BJ (cell line): ENCODE measurements at regions not wholly inside any gene's neighbourhood (a gene's known extent, or its start where the extent isn't known, plus 50 kb on each side); places are given as distances from the start of the nearest gene placed in this dataset.

Experiments
- CTCF ChIA-PET: fragments of 350-600 bp; formaldehyde crosslinking; extraction: SDS; loops from one replicate; lab custom pipeline; 2021; ENCODE audit warnings: antibody characterized with exemption, inconsistent platforms; lab: Yijun Ruan, JAX
- POLR2A ChIA-PET: fragments of 300-600 bp; sonication (Branson Sonifier 250); formaldehyde crosslinking; extraction: SDS; loops from one replicate; lab custom pipeline; 2021; ENCODE audit warnings: antibody characterized with exemption; lab: Charles Lee
- DNase-seq: peaks from one replicate; pipeline ENCODE4 v3.0.0-alpha.2; 2011; ENCODE audit warnings: low read depth
- H3K27me3 ChIP-seq: 2 replicates; pipeline ENCODE4 v1.6.0; 2011; ENCODE audit warnings: low read length; ENCODE audit not compliant: control insufficient read depth, insufficient read depth
- H3K36me3 ChIP-seq: 2 replicates; pipeline ENCODE4 v1.5.1; 2011; ENCODE audit warnings: low read length; ENCODE audit not compliant: control insufficient read depth, insufficient read depth
- H3K4me3 ChIP-seq: 2 replicates; pipeline ENCODE4 v1.5.1; 2011; ENCODE audit warnings: low read depth, mild to moderate bottlenecking, control low read depth, low read length
- CTCF ChIP-seq: IDR thresholded peaks from 2 replicates; pipeline ENCODE4 v1.5.1; 2011; ENCODE audit warnings: low read depth, mild to moderate bottlenecking, control low read depth, inconsistent platforms, low read length, moderate library complexity; ENCODE audit not compliant: insufficient read depth

- DNase-seq: no peak
- no peak overlapping the region for H3K4me3 ChIP-seq
- H3K36me3 ChIP-seq: no peaks in the 10 kb centered on the region
- CTCF ChIA-PET: no interaction called here
- no peak for TF ChIP-seq CTCF
- POLR2A ChIA-PET: no interaction called here
- H3K27me3 ChIP-seq: no peaks in the 10 kb centered on the region
Observed at GRCh38 chr5:142500227-142500905, 175.5 kb upstream of the SPRY4 start.

DNA sequence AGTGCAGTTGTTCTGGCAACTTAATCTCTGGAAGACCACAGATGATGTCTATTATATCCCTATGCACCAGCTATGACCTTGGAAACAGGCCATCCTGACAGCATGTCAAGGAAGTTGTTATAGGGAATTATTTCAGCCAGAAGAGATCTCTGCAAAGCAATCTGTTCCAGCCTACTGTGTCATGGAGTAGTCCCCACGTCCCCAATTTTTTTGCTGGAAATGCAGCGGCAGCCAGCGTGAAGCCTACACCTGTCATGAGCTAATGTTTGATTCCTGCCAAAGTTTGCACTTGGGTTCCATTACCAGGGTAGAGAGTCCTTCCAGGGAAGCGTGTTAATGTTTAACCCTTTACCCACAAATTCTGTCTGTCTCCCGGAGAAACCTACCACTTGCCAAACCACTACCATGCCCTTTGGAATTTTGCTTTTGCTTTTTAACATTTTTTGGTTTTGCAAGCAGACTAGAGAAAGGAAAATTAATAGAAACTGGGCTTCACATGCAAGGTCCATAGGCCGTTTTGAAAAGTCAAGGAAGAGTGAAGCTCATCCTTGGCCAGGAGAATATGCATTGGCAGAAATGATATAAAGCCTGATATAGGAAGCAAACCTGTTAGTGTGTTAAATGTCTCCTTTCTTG is 174.9 kb upstream of the SPRY4 start:
- no peaks in the 10 kb centered on the region for H3K36me3 ChIP-seq
- ChIA-PET POLR2A (no interaction called here), CTCF (no interaction called here)
- H3K27me3 ChIP-seq: no peaks in the 10 kb centered on the region
- no peak overlapping the region for H3K4me3 ChIP-seq
- no peak for TF ChIP-seq CTCF
- DNase-seq: no peak

GRCh38 chr5:142498298-142498697 is 173.5 kb upstream of the SPRY4 start:
- ChIA-PET POLR2A (no interaction called here), CTCF (interaction anchor here (1.5 kb wide), 1 partner anchor 8 kb away, joined by 3 read pairs; no protein-coding TSS in a partner anchor)
- no peak for DNase-seq
- Histone ChIP-seq H3K36me3 (no peaks in the 10 kb centered on the region), H3K4me3 (no peak overlapping the region), H3K27me3 (no peaks in the 10 kb centered on the region)
- no peak for TF ChIP-seq CTCF

DNA sequence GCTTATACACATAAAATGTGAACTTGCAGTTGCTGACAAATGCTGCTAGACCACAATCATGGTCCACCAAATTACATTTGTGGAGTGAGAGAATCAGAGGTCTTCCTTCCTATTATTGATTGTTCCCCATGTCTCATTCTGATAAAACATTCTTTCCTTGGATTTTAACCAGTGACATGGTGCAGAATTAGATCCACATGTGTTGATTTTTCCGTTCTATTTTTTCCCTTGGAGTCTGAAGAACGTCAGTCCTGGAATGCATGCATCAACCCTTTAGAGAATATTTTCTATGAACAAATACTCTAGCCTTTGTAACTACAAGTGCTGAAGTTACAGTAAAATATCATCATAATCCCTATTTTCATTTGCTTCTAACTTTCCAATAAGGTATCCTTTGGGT is 170.7 kb upstream of the SPRY4 start:
- DNase-seq: no peak
- POLR2A ChIA-PET: no interaction called here

More for the DNA sequence above, 170.7 kb upstream of the SPRY4 start:
- Histone ChIP-seq H3K36me3 (no peaks in the 10 kb centered on the region), H3K27me3 (no peaks in the 10 kb centered on the region), H3K4me3 (no peak overlapping the region)
- CTCF ChIA-PET: interaction anchor here (0.6 kb wide), 2 partner anchors 103 to 1395 kb away, joined by 3 to 4 read pairs; no protein-coding TSS in a partner anchor
- TF ChIP-seq CTCF: no peak
